NB4 (cell line): ENCODE measurements at regions not wholly inside any gene's neighbourhood (a gene's known extent, or its start where the extent isn't known, plus 50 kb on each side); places are given as distances from the start of the nearest gene placed in this dataset.
"Not testable (repeated sequence)": the region's sequence is repeated elsewhere in the genome, so short reads cannot be mapped to it uniquely, and the experiment has no call there.

Experiments
- DNase-seq: peaks from one replicate; pipeline ENCODE4 v3.0.0; 2010; ENCODE audit warnings: low read depth
- H3K4me3 ChIP-seq: one replicate; pipeline ENCODE4 v1.5.1; 2011; ENCODE audit warnings: mild to moderate bottlenecking, low read depth, low read length, moderate library complexity
- MYC ChIP-seq: IDR thresholded peaks from 2 replicates; pipeline ENCODE4 v1.6.1; 2011; ENCODE audit warnings: low read depth, low read length
- POLR2A ChIP-seq: IDR thresholded peaks from 2 replicates; pipeline ENCODE4 v1.6.1; 2011; ENCODE audit warnings: mild to moderate bottlenecking; ENCODE audit not compliant: insufficient read length; ENCODE audit errors: extremely low read depth
- TF ChIP-seq, protein P1 (sequence below): IDR thresholded peaks from one replicate; pipeline ENCODE4 v1.5.1; 2012; ENCODE audit warnings: low read depth, low read length
- TF ChIP-seq, protein P2 (sequence below): IDR thresholded peaks from 2 replicates; pipeline ENCODE4 v1.6.1; 2011; ENCODE audit warnings: low read depth, low read length

DNA sequence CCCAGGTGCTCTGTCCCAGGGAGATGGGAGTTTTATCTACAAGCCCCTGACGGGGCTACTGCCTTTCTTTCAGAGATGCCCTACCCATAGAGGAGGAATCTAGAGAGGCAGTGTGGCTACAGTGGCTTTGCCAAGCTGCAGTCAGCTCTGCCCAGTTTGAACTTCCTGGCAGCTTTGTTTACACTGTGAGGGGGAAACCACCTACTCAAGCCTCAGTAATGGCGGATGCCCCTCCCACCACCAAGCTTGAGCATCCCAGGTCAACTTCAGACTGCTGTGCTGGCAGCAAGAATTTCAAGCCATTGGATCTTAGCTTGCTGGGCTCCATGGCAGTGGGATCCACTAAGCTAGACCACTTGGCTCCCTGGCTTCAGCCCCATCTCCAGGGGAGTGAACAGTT, 53.1 kb upstream of the TMEM252 start:
- not testable (repeated sequence) for H3K4me3 ChIP-seq, DNase-seq

DNA sequence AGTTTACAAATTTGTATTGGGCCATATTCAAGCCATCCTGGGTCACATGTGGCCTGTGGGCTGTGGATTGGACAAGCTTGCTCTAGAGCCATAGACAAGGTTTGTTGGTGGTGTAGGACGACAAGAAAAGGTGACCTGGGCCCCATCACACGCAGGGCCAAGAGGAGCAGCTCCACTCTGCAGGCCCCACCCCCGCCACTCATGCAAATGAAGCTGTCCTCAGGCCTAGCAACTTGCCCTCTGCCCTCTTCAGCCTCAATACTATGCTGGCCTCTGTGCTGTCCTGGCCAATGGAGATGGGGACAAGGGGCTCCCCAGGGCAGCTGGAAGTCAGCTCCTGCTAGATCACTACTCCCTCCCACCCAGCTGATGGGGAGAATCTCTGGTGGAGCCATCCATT, 55.2 kb upstream of the TMEM252 start:
- no peak for DNase-seq

DNA sequence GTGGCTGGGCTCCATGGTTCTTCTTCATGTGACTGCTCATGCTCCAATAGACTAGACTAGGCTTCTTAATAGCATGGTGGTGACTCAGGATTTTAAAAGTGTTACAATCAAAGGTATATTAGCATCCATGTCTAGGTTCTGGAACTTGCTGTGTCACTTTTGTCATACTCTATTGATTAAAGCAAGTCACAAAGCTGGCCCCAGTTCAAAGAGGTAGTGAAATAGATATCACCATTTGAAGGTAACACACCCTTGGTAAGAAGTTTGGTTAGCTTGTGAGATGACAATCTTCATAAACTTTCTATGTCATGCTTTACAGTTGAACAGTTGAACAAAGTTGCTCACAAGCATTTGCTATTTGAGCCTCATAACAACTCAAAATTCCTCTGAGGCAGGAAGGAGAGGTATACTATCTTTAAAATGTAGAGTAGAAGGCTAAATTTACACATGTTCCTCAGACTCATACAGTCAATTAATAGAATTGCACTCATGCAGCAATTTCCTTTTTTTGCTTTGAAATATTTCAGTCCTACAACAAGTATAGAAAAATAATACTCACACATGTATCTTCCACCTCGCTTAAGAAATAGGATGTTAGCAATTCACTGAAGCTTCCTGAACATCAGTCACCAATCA, 56.8 kb upstream of the TMEM252 start:
- H3K4me3 ChIP-seq = no peak overlapping the region
- TF ChIP-seq MYC (no peak), POLR2A (no peak)
- TF ChIP-seq, protein P1, sequence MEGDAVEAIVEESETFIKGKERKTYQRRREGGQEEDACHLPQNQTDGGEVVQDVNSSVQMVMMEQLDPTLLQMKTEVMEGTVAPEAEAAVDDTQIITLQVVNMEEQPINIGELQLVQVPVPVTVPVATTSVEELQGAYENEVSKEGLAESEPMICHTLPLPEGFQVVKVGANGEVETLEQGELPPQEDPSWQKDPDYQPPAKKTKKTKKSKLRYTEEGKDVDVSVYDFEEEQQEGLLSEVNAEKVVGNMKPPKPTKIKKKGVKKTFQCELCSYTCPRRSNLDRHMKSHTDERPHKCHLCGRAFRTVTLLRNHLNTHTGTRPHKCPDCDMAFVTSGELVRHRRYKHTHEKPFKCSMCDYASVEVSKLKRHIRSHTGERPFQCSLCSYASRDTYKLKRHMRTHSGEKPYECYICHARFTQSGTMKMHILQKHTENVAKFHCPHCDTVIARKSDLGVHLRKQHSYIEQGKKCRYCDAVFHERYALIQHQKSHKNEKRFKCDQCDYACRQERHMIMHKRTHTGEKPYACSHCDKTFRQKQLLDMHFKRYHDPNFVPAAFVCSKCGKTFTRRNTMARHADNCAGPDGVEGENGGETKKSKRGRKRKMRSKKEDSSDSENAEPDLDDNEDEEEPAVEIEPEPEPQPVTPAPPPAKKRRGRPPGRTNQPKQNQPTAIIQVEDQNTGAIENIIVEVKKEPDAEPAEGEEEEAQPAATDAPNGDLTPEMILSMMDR = no peak
- TF ChIP-seq, protein P2, sequence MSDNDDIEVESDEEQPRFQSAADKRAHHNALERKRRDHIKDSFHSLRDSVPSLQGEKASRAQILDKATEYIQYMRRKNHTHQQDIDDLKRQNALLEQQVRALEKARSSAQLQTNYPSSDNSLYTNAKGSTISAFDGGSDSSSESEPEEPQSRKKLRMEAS = no peak
- no peak for DNase-seq

More for the DNA sequence above, 55.2 kb upstream of the TMEM252 start:
- no peak overlapping the region for H3K4me3 ChIP-seq
- TF ChIP-seq, protein P1 = no peak
- TF ChIP-seq POLR2A (no peak), MYC (no peak)
- TF ChIP-seq, protein P2 = no peak

DNA sequence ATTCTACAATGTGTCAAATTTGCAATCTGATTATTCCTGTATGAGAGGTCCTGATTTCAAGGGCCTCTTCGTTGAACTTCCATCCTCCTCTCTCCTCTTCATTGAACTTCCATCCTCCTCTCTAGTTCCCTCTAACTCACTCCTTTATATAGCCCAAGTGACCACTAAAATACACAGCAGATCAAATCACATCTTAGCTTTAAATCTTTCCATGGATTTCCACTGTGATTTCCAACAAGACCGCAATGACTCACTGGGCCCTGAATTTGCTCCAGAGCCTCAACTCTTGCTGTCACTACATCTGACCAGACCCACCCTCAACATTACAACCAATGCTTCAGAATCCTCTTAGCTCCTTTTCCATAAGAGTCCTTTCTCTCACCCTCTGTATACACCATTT, 59.1 kb upstream of the TMEM252 start:
- no peak overlapping the region for H3K4me3 ChIP-seq
- TF ChIP-seq, protein P2 = no peak
- TF ChIP-seq MYC = no peak
- TF ChIP-seq POLR2A = no peak
- TF ChIP-seq, protein P1 = no peak
- no peak for DNase-seq

DNA sequence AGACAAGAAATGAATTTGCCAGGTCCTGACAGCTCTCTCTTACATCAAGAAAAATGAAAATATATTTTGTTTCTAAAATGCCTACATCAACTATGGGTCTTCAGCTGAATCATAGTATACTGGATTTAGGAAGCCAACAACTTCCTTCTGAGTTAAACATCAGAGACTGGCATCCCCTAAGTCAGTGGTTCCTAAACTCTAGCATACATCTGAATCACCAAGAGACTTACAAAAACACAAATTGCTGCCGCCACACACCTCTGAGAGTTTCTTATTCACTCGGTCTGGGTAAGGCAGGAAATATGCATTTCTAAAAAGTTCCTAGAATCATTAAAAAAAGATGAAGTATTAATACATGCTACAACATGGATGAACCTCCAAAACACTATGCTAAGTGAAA, 60.4 kb upstream of the TMEM252 start:
- DNase-seq = no peak
- no peak for TF ChIP-seq POLR2A
- TF ChIP-seq, protein P2 = no peak
- TF ChIP-seq, protein P1 = no peak
- TF ChIP-seq MYC = no peak
- H3K4me3 ChIP-seq = no peak overlapping the region

DNA sequence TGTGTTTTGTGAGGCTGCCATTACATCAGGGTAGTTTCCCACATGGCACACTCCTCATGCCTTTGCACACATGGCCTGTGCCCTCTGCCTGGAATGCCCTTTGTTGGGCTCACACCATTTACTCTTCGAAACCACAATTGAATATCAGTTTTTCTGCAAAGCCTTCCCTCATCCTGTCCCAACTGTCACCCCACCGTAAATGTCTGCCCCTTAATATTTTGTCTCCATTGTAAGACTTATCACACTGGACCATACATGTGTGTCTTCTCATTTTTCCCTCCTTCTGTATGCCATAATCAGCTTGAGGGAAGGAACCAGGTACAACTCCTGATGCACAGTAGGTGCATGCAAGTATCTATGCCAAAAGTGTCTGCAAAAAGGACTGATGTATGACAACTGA, 62.7 kb upstream of the TMEM252 start:
- H3K4me3 ChIP-seq = no peak overlapping the region
- TF ChIP-seq MYC = no peak
- TF ChIP-seq, protein P2 = no peak
- TF ChIP-seq, protein P1 = no peak
- TF ChIP-seq POLR2A = no peak
- no peak for DNase-seq
